ENCODE measurements at regions not wholly inside any gene's neighbourhood (a gene's known extent, or its start where the extent isn't known, plus 50 kb on each side); places are given as distances from the start of the nearest gene placed in this dataset.
"Not testable (repeated sequence)": the region's sequence is repeated elsewhere in the genome, so short reads cannot be mapped to it uniquely, and the experiment has no call there.

GRCh38 chr1:213782941-213783672, 204.7 kb upstream of the PROX1 start:
- no peak for DNase-seq (ENCODE audit: low read depth)

- DNase-seq (ENCODE audit: low read depth): no peak
Measured at GRCh38 chr1:213783893-213784292, 203.9 kb upstream of the PROX1 start.

GRCh38 chr1:213786683-213787082, 201.1 kb upstream of the PROX1 start:
- no peak for DNase-seq (ENCODE audit: low read depth)

DNA sequence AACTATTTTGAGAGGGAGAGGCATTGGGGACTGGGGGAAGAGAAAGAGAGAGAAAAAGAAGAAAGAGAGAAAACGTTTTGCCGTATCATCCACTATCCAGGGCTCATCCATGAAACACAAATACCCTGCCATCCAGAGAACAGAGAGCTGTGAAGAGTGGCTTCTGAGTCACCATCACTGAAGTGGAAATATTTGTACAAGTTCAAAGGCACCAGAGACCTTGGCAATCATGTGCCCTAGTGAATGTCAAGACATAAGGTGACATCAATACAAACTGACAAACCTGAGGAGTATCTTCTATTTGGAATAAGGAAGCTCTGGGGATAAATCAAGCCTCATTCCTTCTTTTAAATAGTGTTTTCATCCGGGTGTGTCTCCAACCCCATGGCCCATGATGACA, 197.2 kb upstream of the PROX1 start:
- no peak for DNase-seq (ENCODE audit: low read depth)

DNA sequence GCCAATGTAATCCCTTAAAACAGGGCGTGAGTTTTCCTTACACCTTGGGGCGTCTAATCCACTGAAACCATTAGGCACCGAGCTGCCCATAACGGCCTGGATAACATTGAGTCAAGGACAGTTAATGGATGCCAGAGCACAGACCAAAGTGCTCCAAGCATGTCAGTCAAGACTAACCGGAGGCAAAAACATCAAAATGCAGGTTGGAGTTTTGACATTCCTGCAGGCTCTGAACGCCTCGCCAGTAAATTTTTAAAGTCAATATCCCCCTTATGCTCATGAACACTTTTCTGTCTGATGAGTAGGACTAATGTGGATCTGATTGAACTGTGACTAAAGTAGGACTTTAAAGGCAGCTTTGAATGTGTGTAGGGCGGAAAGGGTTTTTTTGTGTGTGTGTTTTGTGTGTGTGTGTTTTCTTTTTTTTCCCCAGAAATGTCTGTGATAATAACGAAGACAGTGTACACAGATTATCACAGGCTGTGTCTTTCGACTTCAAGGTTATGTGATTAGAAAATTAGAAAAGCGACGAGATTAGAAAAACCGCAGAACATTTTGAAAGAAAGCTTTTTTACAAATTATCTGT, 194.2 kb upstream of the PROX1 start:
- no peak for DNase-seq (ENCODE audit: low read depth)

GRCh38 chr1:213796525-213796924, 191.2 kb upstream of the PROX1 start:
- no peak for DNase-seq (ENCODE audit: low read depth)

DNA sequence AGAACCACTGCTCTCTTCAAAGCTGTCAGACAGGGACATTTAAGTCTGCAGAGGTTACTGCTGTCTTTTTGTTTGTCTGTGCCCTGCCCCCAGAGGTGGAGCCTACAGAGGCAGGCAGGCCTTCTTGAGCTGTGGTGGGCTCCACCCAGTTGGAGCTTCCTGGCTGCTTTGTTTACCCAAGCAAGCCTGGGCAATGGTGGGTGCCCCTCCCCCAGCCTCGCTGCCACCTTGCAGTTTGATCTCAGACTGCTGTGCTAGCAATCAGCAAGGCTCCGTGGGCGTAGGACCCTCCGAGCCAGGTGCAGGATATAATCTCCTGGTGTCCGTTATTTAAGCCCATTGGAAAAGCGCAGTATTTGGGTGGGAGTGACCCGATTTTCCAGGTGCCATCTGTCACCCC, 179.5 kb upstream of the PROX1 start:
- DNase-seq (ENCODE audit: low read depth): not testable (repeated sequence)

DNA sequence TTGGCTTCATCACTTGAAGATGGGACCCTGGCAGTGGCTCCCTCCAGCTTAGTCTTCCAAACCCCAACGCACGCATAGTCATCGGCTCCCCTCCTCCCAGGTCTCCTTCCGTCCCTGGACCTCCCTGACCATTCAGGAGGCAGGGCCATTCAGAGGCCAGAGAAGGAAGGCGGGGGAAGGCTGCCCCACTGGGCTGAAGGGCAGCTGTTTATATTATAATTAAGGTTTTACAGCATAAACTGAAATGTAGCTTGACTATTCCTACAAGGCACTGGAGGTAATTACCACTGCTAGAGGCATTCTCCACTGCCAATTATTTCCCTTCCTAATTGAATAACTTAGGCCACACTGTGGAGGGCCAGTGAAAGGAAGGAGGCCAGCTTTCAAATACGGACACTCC, 170.6 kb upstream of the PROX1 start:
- no peak for DNase-seq (ENCODE audit: low read depth)

DNA sequence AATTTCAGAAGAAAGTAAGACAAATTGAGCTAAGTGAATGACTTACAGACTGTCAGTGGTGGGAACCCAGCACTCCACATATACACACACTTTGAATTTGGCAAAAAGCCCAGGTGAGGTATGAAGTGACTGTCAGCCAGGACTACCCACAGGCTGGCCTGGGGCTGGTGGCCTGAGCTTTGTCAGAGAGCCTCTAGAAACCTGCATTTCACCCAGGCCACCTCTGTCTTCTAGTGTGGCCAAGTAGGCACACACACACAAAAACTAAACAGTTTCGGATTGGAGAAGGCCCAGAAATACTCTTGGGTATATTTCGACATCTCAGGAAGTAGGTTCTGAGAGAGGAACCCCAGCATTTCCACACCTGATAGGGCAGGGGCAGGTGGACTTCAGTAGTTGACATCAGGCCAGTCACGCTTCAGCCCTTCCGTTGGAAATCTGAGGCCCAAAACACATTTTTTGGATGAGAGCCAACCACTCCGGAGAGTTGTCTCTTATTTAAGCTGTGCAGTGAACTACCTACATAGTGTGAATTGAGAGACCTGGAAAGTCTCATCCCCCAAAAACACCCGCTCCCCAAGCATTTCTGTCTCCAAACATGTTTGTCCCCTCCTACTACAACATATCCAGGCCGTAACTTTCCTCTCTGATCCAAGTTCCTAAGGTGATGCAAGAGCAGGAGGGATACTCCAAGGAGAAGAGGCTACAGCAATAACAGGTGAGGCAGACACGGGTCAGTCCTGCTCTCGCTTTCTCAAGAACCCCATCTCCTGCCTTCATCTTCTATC, 167.2 kb upstream of the PROX1 start:
- DNase-seq (ENCODE audit: low read depth): no peak

DNA sequence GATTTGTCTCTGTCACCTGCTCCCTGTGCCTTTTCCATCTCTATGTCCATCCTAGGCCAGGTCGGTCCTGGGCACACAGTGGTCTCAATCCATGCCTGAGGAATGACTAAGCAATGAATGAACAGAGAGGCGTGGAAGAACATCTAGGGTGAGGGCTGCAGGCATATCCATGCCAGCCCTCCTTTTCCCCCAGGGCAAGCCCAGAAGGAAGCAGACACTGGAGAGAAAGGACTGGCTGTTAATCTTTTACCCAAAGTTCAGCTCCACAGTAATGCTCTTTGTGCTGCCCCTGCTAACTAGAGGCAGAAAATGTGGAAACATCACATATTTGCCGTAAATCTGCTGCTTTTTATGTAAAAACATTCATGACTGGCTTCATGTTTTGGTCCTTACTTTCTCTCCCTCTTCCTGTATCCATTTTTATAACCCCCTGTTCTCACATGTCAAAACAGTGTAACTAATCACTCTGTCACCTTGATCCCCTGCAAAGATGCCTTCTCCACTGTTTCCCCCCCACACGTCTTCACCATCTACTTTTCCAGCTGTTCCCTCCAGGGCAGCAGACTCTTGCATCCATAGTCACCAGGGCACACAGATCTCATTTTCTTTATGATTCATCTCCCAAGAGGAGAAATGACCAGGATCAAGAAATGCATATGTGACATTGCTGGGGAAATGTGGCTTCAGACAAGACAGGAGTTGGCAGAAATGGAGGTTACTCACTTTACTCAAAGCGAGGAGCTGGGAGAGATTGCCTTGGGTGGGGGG, 166.4 kb upstream of the PROX1 start:
- no peak for DNase-seq (ENCODE audit: low read depth)

DNA sequence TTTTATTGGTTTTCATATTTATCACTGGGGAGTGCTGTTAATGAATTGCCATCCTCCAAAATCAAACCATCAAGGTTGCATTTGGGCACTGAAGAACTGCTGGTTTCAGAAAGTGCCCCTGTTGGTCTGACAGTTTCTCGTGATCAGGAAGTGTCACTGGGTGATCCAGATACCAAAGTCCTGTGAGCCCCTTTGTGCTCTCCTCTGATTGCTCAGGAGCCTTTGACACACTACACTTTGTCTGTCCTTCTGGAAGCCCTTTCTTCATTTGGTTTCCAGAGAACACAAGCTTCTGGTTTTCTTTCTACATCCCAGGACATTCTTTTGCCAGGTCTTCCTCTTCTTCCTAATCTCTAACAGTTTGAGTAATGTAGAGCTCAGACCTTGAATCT, 165.8 kb upstream of the PROX1 start:
- no peak for DNase-seq (ENCODE audit: low read depth)

- DNase-seq (ENCODE audit: low read depth): no peak
Measured at GRCh38 chr1:213826891-213827290, 160.9 kb upstream of the PROX1 start.

- DNase-seq (ENCODE audit: low read depth): no peak
Measured at GRCh38 chr1:213828867-213829266, 158.9 kb upstream of the PROX1 start.

DNA sequence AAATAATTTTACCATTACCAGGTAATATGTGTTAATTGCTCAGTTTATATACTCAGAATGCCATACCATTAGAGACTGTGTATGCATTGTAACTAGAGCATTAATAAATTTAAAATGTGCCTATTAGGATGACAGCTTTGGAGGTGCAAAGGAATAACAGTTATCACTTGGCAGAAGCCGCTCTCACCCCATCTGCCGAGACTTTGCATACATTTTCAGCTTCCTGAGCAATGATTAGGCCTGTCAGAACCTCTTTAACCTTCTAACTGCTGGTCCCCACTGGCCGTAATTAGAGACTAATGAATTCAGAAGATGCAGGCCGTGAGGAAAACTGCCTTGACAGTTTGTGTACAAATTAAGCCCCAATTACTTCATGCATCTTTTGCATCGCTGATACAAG, 158.0 kb upstream of the PROX1 start:
- no peak for DNase-seq (ENCODE audit: low read depth)

DNA sequence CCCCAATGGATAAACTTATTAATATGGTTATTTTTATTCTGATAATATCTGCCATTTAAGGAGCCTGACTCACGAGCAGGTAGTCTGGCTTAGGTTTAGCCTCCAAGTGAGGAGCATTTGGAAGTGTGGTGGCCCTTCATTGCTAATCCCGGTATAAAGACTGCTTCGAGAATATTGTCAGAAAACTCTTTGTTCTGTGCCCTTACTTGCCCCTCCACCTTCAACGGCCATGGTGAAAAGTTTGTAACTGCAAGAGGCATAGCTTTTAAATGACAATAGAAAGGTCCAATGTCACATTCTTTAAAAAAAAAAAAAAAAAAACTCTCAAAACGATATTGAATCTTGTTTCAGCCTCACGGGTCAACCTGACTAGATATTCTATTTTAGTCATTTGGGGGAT, 157.4 kb upstream of the PROX1 start:
- no peak for DNase-seq (ENCODE audit: low read depth)

- DNase-seq (ENCODE audit: low read depth): no peak
Measured at GRCh38 chr1:213840575-213840974, 147.2 kb upstream of the PROX1 start.

DNA sequence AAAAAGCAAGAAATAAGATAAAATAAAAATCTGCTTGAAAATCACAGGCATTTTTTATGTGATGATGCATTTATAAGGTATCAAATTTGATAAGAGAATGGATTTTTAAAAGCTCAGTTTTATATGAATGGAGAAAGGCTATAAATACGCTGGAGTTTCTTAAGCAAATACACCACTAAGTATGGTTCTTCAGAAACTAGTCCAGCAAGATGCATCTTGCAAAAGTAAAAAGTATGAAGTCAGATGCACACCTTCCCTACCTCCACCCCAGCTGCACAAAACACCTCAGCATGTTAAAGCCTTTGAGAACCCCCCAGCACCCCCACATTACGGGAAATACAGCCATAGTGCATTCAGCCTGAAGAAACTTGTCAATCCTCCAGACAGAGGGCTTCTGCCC, 143.1 kb upstream of the PROX1 start:
- no peak for DNase-seq (ENCODE audit: low read depth)

- DNase-seq (ENCODE audit: low read depth): no peak
Measured at GRCh38 chr1:213852107-213852506, 135.7 kb upstream of the PROX1 start.

GRCh38 chr1:213858581-213858980, 129.2 kb upstream of the PROX1 start:
- no peak for DNase-seq (ENCODE audit: low read depth)

DNA sequence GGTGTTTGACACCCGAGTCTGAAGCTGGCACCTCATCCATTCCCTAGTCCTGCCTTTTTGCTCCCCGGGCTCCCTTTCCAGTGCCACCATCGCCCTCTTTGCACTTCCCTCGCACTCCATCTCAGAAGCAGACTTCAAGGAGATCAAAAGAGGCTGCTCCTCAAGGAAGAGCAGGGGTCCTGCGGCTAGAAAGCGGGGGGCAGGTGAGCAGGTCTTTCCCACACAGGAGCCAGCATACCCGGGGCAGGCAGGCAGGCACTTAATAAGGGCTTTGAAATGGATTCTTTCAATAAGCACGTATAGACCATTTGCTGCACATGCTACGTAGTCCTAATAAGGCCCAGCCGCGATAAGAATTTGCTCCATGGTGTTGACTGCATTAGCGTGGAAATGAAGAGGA, 125.9 kb upstream of the PROX1 start:
- no peak for DNase-seq (ENCODE audit: low read depth)

- no peak for DNase-seq (ENCODE audit: low read depth)
Measured at GRCh38 chr1:213864091-213864490, 123.7 kb upstream of the PROX1 start.

DNA sequence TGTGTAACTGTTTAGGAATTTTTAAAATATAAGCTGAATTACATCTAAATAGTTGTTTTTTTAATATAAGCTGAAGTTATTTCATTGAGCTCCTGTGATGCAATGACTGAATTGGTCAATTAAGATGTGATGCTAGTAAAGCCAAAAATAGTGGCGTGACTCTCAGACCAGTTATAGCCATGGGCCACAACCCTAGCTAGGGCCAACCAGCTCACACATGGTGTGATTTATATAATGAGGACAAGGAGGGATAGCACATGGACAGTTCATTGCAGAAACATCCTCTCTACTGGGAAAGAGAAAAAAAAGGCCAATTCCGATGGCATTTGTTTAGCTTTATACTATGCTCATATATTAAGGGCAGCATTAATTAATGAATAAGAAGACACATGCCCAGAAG, 119.3 kb upstream of the PROX1 start:
- no peak for DNase-seq (ENCODE audit: low read depth)

DNA sequence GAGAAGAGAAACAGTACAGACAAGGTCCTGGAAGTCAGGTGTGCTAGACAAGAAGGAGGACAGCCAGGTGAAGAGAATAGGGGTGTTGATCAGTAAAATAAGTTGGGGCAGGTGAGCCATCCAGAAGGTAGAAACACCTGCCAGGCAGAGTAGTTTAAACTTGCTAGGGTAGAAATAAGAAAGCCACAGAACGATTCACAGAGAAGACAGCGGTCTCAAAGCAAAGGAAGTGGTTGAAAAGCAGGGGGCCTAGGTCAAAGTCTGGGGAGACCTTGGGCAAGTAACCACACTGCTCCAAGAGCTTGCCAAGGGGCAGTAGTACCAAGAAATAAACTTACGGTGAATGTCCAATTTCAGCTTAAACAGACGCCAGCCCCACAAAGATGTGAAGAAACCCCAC, 116.6 kb upstream of the PROX1 start:
- DNase-seq (ENCODE audit: low read depth): no peak

All from iris pigment epithelial cell (primary cell).